ENCODE measurements at regions not wholly inside any gene's neighbourhood (a gene's known extent, or its start where the extent isn't known, plus 50 kb on each side); places are given as distances from the start of the nearest gene placed in this dataset.
"Not testable (repeated sequence)": the region's sequence is repeated elsewhere in the genome, so short reads cannot be mapped to it uniquely, and the experiment has no call there.

DNA sequence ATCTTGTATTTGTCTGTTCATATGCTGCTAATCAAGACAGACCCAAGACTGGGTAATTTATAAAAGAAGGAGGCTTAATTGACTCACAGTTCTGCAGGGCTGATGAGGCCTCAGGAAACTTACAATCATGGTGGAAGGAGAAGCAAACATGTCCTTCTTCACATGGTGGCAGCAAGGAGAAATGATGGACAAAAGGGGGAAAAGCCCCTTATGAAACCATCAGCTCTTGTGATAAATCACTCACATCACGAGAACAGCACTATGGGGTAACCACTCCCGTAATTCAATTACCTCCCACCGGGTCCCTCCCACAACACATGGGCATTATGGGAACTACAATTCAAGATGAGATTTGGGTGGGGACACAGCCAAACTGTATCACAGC is 117.0 kb downstream of the TTC6 start:
- DNase-seq (ENCODE audit: low read depth): not testable (repeated sequence)

DNA sequence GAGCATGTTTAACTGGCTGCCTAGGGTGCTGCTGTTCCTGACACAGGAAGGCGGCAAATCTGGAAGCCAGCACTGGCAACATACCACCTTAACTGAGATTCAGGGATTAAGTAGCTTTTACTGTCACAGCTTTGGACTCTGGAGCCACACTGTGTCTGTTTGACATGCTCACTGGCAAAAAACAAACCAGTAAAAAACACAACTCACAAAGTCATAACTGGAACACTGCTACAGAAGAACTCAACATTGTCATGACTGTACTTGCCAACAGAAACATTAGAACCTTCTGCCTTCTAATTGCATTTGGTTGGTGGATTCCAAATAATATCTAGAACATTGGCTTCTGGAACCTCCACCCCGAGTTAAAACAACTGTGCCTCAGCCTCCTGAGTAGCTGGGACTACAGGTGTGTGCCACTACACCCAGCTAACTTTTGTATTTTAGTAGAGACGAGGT is 117.6 kb downstream of the TTC6 start:
- no peak for DNase-seq (ENCODE audit: low read depth)

DNA sequence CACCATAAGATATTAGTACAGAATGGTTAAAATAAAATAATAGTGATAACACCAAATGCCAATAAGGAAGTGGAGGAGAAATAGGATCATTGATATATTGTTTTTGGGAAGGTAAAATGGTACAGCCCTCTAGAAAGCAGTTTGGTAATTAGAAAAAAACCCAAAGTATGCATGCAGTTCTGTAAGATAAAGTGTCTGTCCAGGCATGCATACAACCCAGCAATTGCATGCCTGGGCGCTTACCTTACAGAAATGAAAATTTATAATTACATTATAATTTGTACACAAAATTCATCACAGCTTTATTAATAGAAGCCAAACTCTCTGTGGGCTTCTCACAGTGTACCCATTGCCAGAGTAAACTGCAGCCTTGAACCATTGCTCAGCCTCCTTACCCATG is 124.7 kb downstream of the TTC6 start:
- DNase-seq (ENCODE audit: low read depth): no peak

DNA sequence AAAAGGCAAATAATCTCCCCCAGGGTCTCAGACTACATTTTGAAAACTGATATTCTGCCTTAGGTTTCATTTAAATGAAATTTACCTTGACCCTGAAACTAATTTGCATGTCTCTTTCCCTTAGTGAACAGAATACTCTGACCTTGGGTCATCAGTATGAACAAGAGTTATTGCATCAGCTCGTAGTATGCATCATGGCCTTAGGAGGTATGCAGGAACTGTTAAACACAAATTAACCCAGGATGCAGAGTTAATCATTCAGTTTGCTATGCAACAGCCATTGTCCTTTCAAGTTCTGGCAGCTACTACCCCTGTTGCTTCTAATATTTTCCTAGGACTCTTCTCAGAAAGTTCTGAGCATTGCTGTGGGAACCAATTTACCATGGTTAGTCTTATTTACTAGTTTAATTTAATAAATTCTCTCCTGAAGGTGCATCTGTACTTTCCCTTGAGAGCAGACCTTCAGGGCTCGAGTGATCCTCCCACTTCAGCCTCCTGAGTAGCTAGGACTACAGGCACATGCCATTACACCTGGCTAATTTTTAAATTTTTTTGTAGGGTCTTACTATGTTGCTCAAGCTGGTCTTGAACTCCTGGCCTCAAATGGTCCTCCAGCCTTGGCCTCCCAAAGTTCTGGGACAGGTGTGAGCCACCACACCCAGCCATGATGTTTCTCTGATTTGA is 126.7 kb downstream of the TTC6 start:
- DNase-seq (ENCODE audit: low read depth): no peak

DNA sequence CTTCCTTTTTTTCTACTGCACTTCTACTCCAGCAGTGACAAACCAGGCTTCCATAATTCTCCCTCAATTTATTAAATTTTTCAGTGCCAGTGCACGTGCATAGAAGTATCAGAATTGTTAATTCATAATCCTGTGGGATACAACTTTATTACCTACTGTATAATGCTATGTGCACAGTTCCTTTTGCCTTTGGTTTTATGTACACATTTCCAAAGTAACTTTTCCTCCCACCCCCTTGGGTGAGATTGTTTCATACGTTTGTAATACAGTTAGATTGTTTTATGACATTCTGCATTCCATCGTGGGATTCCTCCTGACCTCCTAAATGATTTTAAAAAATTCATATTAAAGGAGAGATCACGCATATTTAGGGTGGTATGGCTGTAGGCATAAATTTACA is 128.1 kb downstream of the TTC6 start:
- DNase-seq (ENCODE audit: low read depth): no peak

DNA sequence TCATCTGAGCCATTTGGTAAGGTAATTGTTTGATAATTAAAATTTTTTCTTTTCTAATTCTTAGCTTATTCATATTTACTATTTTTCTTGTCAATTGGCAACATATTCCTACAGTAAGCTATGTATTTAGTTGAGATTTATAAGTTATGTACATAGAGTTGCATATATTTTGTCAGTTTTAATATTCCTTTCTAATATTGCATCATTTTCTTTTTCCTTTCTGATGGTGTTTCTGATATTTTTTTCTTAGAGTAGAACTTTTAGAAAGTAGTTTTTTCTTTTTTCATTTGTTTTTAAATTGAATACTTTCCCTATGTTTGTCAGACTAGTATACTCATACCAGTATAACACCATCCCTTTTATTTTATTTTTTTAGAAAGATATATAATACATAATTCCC is 131.3 kb downstream of the TTC6 start:
- no peak for DNase-seq (ENCODE audit: low read depth)

DNA sequence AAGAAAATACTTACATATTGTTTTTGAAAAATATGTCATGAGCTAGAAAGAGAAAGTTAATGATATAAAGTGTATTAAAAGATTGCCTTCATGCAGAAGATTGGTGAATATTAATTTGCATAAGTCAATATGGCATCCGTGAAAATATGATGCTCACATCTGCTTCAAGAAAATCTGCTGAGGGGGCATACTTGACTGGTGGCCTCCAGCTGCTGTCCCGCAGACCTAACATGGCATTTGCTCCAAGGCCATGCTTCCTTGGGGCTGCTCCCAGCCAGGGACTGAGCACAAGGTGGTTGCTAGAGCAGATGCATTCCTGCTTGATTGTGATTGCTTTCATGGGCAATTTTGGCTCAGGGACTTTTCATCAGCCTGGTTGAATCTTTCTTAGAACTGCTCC is 133.8 kb downstream of the TTC6 start:
- DNase-seq (ENCODE audit: low read depth): no peak

DNA sequence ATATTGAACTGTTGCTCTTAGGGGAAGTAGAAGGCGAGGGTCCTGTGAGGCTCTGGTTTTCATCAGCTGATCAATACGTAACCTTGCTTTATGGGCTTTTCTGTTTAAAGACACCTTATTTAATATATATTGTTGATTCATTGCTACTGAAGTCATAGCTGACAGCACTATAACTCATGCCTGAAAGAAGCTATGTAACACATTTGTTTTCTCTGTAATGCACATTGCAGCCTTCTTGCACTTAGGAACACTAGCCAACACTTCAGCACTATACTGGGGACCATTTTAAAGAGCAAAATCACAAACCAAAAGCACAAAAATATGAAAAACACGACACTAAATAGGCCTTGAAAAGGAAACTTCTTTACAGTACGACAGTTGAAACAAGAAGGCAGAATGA is 135.7 kb downstream of the TTC6 start:
- DNase-seq (ENCODE audit: low read depth): no peak

DNA sequence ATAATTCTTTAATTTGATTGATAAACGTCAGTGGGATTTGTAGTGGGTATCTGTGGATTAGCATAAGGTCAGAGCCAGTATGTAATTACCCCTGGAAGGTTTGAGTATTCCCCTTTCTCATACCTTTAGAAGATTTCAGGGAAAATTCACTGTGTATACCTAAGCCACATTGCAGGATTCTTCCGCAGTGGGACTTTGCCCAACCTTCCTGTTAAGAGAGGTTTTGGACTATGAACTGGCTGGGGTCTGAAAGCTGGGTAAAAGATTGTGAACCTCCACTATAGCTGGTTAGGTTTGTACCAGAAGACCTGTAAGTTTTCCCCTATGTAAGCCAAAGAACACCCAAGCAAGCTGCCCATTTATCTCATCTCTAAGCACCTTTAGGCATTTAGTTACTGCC is 150.2 kb downstream of the TTC6 start:
- DNase-seq (ENCODE audit: low read depth): no peak

DNA sequence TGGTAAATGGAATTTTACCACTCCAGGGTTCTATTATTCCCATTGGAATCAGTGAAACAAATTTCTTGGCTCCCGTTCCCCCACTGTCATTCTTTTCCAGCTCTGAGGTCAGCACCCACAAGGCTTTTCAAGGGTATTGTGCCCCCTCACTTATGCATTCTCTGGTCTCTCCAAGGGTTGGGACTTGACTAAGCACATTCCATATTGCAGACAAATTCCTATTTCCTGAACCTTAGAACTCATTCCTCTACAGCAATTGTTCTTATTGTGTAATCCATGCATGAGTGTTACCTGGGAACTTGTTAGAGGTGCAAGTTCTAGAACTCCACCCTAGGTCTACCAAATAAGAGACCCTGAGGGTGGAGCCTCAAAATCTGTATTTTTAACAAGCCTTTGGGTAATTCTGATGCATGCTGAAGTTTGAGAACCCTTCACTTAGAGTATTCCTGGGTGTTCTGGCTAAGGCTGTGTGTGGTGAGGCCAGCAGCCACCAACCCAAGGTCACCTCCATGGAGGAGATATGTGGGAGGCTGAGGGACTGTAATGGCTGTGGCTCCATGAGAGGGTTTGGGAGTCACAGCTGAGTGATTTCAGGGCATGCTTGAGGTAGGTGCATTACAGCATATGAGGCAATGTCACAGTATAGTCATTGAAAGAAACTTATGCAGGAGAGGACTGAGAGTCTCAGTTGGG is 150.9 kb downstream of the TTC6 start:
- DNase-seq (ENCODE audit: low read depth): no peak

DNA sequence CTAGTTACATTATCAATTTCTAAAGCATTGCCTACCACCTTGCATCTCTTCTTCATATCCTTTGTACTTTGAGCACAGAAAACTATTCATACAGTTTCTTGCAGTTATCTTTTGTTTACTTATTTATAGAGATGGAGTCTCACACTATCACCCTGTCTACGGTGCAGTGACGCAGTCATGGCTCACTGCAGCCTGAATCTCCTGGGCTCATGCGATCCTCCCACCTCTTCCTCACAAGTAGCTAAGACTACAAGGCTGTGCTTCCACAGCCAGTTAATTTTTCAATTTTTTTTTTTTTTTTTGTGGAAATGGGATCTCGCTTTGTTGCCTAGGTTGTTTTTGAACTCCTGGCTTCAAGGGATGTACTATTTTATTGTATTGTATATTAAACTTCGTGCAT is 158.0 kb downstream of the TTC6 start:
- DNase-seq (ENCODE audit: low read depth): no peak

DNA sequence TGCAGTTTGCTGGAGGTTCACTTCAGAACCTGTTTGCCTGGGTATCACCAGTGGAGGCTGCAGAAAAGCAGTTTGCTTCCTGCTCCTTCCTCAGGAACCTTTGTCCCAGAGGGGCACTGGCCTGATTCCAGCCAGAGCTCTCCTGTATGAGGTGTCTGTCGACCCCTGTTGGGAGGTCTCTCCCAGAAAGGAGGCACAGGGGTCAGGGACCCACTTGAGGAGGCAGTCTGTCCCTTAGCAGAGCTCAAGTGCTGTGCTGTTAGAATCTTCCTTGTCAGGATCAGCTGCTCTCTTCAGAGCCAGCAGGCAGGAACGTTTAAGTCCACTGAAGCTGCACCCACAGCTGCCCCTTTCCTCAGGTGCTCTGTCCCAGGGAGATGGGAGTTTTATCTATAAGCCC is 164.8 kb downstream of the TTC6 start:
- DNase-seq (ENCODE audit: low read depth): not testable (repeated sequence)

DNA sequence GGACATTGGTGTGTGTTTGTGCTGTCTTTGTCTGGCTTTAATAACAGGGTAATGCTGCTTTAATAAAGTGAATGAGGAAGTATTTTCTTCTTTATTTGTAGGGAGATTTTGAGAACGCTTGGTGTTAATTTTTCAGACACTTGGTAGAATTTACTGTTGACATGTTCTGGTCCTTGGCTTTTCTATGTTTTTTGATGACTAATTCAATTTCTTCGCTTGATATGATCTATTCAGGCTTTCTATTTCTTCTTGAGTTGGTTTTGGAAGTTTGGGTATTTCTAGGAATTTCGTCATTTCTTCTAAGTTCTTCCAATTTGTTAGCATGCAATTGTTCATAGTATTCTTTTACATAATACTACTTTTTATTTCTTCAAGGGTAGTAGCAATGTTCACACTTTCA is 167.8 kb downstream of the TTC6 start:
- DNase-seq (ENCODE audit: low read depth): no peak

DNA sequence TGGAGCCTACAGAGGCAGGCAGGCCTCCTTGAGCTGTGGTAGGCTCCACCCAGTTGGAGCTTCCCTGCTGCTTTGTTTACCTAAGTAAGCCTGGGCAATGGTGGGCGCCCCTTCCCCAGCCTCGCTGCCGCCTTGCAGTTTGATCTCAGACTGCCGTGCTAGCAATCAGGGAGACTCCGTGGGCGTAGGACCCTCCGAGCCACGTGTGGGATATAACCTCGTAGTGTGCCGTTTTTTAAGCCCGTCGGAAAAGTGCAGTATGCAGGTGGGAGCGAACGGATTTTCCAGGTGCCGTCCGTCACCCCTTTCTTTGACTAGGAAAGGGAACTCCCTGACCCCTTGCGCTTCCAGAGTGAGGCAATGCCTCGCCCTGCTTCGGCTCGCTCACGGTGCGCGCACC is 176.9 kb downstream of the TTC6 start:
- DNase-seq (ENCODE audit: low read depth): not testable (repeated sequence)

DNA sequence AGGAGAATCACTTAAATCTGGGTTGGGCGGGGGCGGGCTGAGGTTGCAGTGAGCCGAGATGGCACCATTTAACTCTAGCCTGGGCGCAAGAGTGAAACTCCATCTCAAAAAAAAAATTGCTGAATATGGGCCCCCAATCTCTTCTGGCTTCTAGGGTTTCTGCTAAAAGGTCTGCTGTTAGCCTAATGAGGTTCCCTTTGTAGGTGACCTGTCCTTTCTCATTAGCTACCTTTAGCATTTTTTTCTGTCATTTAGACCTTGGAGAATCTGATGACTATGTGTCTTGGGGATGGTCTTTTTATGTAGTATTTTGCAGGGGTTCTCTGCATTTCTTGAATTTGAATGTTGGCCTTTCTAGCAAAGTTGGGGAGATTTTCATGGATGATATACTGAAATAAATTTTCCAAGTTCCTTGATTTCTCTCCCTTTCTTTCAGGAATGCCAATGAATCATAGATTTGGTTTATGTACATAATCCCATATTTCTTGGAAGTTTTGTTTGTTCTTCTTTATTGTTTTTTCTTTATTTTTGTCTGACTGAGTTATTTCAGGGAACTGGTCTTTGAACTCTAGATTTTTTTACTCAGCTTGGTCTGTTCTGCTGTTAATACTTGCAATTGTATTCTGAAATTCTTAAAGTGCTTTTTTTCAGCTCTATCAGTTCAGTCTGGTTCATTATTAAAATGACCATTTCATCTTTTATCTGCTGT is 181.5 kb downstream of the TTC6 start:
- DNase-seq (ENCODE audit: low read depth): no peak

DNA sequence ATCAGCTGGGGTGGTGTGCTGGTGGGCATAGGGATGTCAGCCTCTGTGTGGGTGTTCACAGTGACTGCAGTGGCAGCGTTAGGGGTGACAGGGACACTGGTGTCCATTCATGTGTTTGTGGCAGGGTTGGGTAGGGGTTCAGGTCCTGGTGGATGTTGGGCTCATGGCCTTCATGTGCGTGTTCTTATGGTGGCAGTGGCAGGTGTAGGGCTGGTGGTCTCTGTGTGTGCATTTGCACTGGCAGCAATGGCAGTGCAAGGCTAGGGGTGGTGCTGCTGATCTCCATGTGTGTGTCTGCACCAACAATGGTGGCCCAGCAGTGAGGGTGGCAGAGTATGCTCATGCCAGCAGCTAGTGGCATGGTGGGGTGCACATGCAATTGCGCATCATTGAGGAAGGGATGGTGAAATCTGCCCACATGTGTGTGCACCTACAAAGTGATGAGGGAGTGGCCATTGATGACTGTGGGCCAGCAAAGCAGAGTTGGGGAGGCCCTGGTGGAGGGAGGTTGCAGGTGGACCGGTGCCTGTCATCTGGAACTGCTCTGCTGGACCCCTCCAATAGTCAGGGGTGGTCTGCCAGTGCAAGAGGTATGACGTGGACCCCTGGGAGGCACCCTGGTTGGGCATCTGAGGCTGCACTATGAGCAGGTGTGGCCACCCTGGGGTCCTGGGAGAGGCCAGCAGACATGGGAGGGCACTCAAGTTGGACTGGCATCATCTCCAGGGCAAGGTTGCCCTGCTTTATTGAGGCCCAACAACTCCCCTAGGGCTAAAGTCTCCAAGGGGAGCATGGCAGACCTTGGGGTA is 182.9 kb downstream of the TTC6 start:
- no peak for DNase-seq (ENCODE audit: low read depth)

DNA sequence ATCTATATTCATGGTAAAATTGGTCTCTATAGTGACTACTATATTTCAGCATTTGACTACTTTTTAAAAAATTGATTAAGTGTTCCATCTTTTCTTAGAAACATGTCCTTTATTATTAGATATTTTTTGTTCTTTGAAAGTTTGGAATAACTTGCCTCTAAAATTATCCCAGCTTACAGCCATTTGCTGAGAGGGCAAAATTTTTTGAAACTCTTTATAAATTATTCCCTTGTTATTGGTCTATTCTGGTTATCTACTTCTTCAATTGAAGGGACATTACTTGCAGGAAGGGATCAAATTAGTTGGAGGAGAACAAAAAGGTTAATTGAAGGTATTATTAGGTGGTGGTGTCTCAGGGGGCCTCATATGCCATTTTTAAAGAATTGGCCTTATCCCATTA is 184.1 kb downstream of the TTC6 start:
- DNase-seq (ENCODE audit: low read depth): no peak

DNA sequence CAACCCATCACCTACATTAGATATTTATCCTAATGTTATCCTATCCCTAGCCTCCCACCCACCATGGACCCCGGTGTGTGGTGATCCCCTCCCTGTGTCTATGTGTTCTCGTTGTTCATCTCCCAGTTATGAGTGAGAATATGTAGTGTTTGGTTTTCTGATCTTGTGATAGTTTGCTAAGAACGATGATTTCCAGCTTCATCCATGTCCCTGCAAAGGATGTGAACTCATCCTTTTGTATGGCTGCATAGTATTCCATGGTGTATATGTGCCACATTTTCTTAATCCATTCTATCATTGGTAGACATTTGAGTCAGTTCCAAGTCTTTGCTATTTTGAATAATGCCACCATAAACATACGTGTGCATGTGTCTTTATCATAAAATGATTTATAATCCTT is 185.3 kb downstream of the TTC6 start:
- DNase-seq (ENCODE audit: low read depth): not testable (repeated sequence)

DNA sequence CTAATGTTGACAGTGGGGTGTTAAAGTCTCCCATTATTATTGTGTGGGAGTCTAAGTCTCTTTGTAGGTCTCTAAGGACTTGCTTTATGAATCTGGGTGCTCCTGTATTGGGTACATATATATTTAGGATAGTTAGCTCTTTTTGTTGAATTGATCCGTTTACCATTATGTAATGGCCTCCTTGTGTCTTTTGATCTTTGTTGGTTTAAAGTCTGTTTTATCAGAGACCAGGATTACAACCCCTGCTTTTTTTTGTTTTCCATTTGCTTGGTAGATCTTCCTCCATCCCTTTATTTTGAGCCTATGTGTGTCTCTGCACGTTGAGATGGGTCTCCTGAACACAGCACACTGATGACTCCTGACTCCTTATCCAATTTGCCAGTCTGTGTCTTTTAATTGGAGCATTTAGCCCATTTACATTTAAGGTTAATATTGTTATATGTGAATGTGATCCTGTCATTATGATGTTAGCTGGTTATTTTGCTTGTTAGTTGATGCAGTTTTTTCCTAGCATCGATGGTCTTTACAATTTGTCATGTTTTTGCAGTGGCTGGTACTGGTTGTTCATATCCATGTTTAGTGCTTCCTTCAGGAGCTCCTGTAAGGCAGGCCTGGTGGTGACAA is 188.9 kb downstream of the TTC6 start:
- DNase-seq (ENCODE audit: low read depth): not testable (repeated sequence)

DNA sequence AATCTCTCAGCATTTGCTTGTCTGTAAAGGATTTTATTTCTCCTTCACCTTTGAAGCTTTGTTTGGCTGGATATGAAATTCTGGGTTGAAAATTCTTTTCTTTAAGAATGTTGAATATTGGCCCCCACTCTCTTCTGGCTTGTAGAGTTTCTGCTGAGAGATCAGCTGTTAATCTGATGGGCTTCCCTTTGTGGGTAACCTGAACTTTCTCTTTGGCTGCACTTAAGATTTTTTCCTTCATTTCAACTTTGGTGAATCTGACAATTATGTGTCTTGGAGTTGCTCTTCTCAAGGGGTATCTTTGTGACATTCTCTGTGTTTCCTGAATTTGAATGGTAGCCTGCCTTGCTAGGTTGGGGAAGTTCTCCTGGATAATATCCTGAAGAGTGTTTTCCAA is 189.4 kb downstream of the TTC6 start:
- not testable (repeated sequence) for DNase-seq (ENCODE audit: low read depth)

DNA sequence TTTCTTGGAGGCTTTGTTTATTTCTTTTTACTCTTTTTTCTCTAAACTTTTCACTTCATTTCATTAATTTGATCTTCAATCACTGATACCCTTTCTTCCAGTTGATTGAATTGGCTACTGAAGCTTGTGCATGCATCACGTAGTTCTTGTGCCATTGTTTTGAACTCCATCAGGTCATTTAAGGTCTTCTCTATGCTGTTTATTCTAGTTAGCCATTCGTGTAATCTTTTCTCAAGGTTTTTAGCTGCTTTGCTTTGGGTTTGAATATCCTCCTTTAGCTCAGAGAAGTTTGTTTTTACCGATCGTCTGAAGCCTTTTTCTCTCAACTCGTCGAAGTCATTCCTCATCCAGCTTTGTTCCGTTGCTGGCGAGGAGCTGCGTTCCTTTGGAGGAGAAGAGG is 189.9 kb downstream of the TTC6 start:
- DNase-seq (ENCODE audit: low read depth): not testable (repeated sequence)

DNA sequence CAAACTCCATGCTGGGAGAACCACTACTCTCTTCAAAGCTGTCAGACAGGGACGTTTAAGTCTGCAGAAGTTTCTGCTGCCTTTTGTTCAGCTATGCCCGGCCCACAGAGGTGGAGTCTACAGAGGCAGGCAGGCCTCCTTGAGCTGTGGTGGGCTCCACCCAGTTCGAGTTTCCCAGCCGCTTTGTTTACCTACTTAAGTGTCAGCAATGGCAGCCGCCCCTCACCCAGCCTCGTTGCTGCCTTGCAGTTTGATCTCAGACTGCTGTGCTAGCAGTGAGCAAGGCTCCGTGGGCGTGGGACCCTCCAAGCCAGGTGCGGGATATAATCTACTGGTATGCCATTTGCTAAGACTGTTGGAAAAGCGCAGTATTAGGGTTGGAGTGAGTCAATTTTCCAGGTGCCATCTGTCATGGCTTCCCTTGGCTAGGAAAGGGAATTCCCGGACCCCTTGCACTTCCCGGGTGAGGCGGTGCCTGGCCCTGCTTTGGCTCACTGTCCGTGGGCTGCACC is 190.7 kb downstream of the TTC6 start:
- not testable (repeated sequence) for DNase-seq (ENCODE audit: low read depth)

Data from activated T-cell treated with anti-CD3 and anti-CD28 coated beads for 1 hour (primary cell).